Astrocyte (in vitro differentiated cells and primary cell): ENCODE measurements at regions not wholly inside any gene's neighbourhood (a gene's known extent, or its start where the extent isn't known, plus 50 kb on each side); places are given as distances from the start of the nearest gene placed in this dataset.
A peak's percentile ranks its signal among the peaks of the same experiment; 100 is the strongest.

Experiments
- DNase-seq: peaks from one replicate; pipeline ENCODE4 v3.0.0-alpha.2; 2010; ENCODE audit warnings: low read depth
- FAIRE-seq: peaks from 2 replicates; lab custom pipeline; 2011; peaks lifted over from hg19 to GRCh38; lab: Jason Lieb, UNC
- H2AFZ ChIP-seq: 2 replicates; pipeline ENCODE4 v1.6.0; 2012; ENCODE audit warnings: low read depth, low read length, inconsistent platforms
- H3K27ac ChIP-seq: 2 replicates; pipeline ENCODE4 v1.5.1; 2011; ENCODE audit warnings: low read depth, low read length, inconsistent platforms
- H3K27me3 ChIP-seq: 2 replicates; pipeline ENCODE4 v1.6.0; 2011; ENCODE audit warnings: low read length, inconsistent platforms; ENCODE audit not compliant: insufficient read depth
- H3K36me3 ChIP-seq: 2 replicates; pipeline ENCODE4 v1.5.1; 2011; ENCODE audit warnings: low read length, inconsistent platforms; ENCODE audit not compliant: insufficient read depth
- H3K4me1 ChIP-seq: 2 replicates; pipeline ENCODE4 v1.5.1; 2011; ENCODE audit warnings: low read length, inconsistent platforms; ENCODE audit not compliant: insufficient read depth
- H3K4me2 ChIP-seq: 2 replicates; pipeline ENCODE4 v1.6.0; 2012; ENCODE audit warnings: low read length, inconsistent platforms
- H3K4me3 ChIP-seq: 2 replicates; pipeline ENCODE4 v1.5.1; 2011; ENCODE audit warnings: low read depth, mild to moderate bottlenecking, low read length, inconsistent platforms; ENCODE audit not compliant: insufficient read depth
- H3K79me2 ChIP-seq: 2 replicates; pipeline ENCODE4 v1.6.0; 2012; ENCODE audit warnings: mild to moderate bottlenecking, low read length, inconsistent platforms; ENCODE audit not compliant: insufficient read depth
- H3K9ac ChIP-seq: 2 replicates; pipeline ENCODE4 v1.6.0; 2012; ENCODE audit warnings: mild to moderate bottlenecking, low read length, inconsistent platforms
- H3K9me3 ChIP-seq: 2 replicates; pipeline ENCODE4 v1.5.1; 2012; ENCODE audit warnings: low read depth, mild to moderate bottlenecking, low read length, inconsistent platforms; ENCODE audit not compliant: insufficient read depth
- H4K20me1 ChIP-seq: 2 replicates; pipeline ENCODE4 v1.6.0; 2012; ENCODE audit warnings: low read length, inconsistent platforms; ENCODE audit not compliant: insufficient read depth
- H3K27ac Mint-ChIP-seq: one replicate; pipeline ENCODE4 v1.8.0; 2021; ENCODE audit warnings: mild to moderate bottlenecking, mixed read lengths; ENCODE audit not compliant: unreplicated experiment
- H3K27me3 Mint-ChIP-seq: one replicate; pipeline ENCODE4 v1.8.0; 2021; ENCODE audit warnings: low read depth, mixed read lengths; ENCODE audit not compliant: unreplicated experiment
- H3K36me3 Mint-ChIP-seq: one replicate; pipeline ENCODE4 v1.8.0; 2021; ENCODE audit warnings: low read depth, mixed read lengths; ENCODE audit not compliant: unreplicated experiment
- H3K4me1 Mint-ChIP-seq: one replicate; pipeline ENCODE4 v1.8.0; 2021; ENCODE audit warnings: low read depth, mixed read lengths; ENCODE audit not compliant: unreplicated experiment
- H3K4me3 Mint-ChIP-seq: one replicate; pipeline ENCODE4 v1.8.0; 2021; ENCODE audit warnings: mild to moderate bottlenecking, moderate library complexity, mixed read lengths; ENCODE audit not compliant: unreplicated experiment
- H3K9me3 Mint-ChIP-seq: one replicate; pipeline ENCODE4 v1.8.0; 2021; ENCODE audit warnings: mild to moderate bottlenecking, mixed read lengths; ENCODE audit not compliant: unreplicated experiment
- EZH2 ChIP-seq: IDR thresholded peaks from 2 replicates; pipeline ENCODE4 v1.6.1; 2012; ENCODE audit warnings: mild to moderate bottlenecking, low read length, inconsistent platforms; ENCODE audit not compliant: insufficient read depth
- TF ChIP-seq, protein P1 (sequence below): IDR thresholded peaks from 2 replicates; pipeline ENCODE4 v1.5.1; 2011; ENCODE audit warnings: low read depth, mild to moderate bottlenecking, inconsistent platforms, low read length, moderate library complexity; ENCODE audit not compliant: insufficient read depth

- TF ChIP-seq, protein P1, sequence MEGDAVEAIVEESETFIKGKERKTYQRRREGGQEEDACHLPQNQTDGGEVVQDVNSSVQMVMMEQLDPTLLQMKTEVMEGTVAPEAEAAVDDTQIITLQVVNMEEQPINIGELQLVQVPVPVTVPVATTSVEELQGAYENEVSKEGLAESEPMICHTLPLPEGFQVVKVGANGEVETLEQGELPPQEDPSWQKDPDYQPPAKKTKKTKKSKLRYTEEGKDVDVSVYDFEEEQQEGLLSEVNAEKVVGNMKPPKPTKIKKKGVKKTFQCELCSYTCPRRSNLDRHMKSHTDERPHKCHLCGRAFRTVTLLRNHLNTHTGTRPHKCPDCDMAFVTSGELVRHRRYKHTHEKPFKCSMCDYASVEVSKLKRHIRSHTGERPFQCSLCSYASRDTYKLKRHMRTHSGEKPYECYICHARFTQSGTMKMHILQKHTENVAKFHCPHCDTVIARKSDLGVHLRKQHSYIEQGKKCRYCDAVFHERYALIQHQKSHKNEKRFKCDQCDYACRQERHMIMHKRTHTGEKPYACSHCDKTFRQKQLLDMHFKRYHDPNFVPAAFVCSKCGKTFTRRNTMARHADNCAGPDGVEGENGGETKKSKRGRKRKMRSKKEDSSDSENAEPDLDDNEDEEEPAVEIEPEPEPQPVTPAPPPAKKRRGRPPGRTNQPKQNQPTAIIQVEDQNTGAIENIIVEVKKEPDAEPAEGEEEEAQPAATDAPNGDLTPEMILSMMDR, result no peak
- TF ChIP-seq EZH2, result no peak
- Mint-ChIP-seq H3K27me3 (no peaks in the 10 kb centered on the region), H3K4me3 (no peak overlapping the region), H3K27ac (no peak overlapping the region), H3K9me3 (no peaks in the 10 kb centered on the region), H3K4me1 (peaks cover 5% of the 10 kb centered on the region), H3K36me3 (no peaks in the 10 kb centered on the region)
- Histone ChIP-seq H2AFZ (no peak overlapping the region), H3K27ac (no peak overlapping the region), H3K36me3 (no peaks in the 10 kb centered on the region), H4K20me1 (no peaks in the 10 kb centered on the region), H3K79me2 (no peaks in the 10 kb centered on the region), H3K9me3 (no peaks in the 10 kb centered on the region), H3K4me1 (no peaks in the 10 kb centered on the region), H3K27me3 (no peaks in the 10 kb centered on the region), H3K4me2 (no peak overlapping the region), H3K9ac (no peak overlapping the region), H3K4me3 (no peak overlapping the region)
- FAIRE-seq (peak; percentile 17), DNase-seq (no peak)
Observed at GRCh38 chrX:35101901-35102300, 159.3 kb downstream of the FAM47B start.

DNA sequence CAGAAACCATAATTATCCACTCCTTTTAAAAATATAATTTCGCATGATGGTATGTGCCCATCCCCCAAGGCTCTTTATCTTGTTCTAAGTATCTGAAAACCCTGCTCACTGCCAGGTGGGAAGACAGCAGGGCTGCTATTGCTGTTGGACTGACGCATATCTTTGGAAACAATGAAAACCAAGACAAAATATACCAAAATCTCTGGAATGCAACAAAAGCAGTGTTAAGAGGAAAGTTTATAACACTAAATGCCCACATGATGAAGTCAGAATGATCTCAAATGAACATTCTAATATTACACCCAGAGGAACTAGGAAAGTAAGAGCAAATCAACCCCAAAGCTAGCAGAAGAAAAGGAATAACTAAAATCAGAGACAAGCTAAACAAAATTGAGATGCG is 162.0 kb downstream of the FAM47B start:
- Mint-ChIP-seq H3K9me3 (no peaks in the 10 kb centered on the region), H3K4me1 (peaks cover 5% of the 10 kb centered on the region), H3K27ac (no peak overlapping the region), H3K36me3 (no peaks in the 10 kb centered on the region), H3K4me3 (no peak overlapping the region), H3K27me3 (no peaks in the 10 kb centered on the region)
- H3K9me3 ChIP-seq, result no peaks in the 10 kb centered on the region
- H3K27me3 ChIP-seq, result no peaks in the 10 kb centered on the region
- H3K36me3 ChIP-seq, result no peaks in the 10 kb centered on the region
- no peaks in the 10 kb centered on the region for H3K4me1 ChIP-seq
- DNase-seq (peak; percentile 29), FAIRE-seq (peak; percentile 80)
- H3K27ac ChIP-seq, result no peak overlapping the region
- no peak overlapping the region for H3K9ac ChIP-seq
- peak overlapping the region; percentile 5 for H3K4me2 ChIP-seq
- no peak overlapping the region for H3K4me3 ChIP-seq
- no peaks in the 10 kb centered on the region for H3K79me2 ChIP-seq
- no peak overlapping the region for H2AFZ ChIP-seq
- no peak for TF ChIP-seq EZH2
- TF ChIP-seq, protein P1, result no peak
- H4K20me1 ChIP-seq, result no peaks in the 10 kb centered on the region

DNA sequence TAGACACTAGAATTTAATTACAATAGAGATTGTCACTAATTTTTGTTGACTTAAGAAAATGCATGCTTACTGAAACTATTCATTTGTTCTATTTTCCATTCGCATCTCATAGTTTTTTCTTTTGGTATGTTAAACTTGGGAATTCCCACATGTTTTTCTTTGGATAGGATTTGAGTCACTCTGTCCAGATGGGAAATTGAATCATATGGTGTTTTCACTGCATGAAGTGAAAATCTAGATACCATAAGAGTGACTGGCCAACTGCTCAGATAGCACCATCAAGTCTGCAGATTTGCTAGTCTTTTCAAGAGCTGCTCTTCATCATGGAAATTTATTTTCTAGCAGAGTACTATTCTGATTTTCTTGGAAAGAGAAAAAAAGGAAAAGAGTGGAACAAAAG is 172.6 kb downstream of the FAM47B start:
- H3K4me1 ChIP-seq, result no peaks in the 10 kb centered on the region
- peak overlapping the region; percentile 47 for H3K27ac ChIP-seq
- no peaks in the 10 kb centered on the region for H3K9me3 ChIP-seq
- no peak overlapping the region for H3K9ac ChIP-seq
- H4K20me1 ChIP-seq, result no peaks in the 10 kb centered on the region
- H3K4me1 Mint-ChIP-seq, result peaks cover 7% of the 10 kb centered on the region
- H3K27ac Mint-ChIP-seq, result peak overlapping the region; percentile 18
- TF ChIP-seq EZH2, result no peak
- TF ChIP-seq, protein P1, result no peak
- H3K36me3 ChIP-seq, result no peaks in the 10 kb centered on the region
- H3K36me3 Mint-ChIP-seq, result no peaks in the 10 kb centered on the region
- H3K27me3 Mint-ChIP-seq, result no peaks in the 10 kb centered on the region
- FAIRE-seq (peak; percentile 66), DNase-seq (peak; percentile 57)
- no peak overlapping the region for H3K4me3 Mint-ChIP-seq
- H3K27me3 ChIP-seq, result no peaks in the 10 kb centered on the region
- H3K4me3 ChIP-seq, result no peak overlapping the region
- no peaks in the 10 kb centered on the region for H3K79me2 ChIP-seq
- H3K9me3 Mint-ChIP-seq, result peaks cover 3% of the 10 kb centered on the region
- H3K4me2 ChIP-seq, result no peak overlapping the region
- no peak overlapping the region for H2AFZ ChIP-seq
